SK-N-SH treated with all-trans-retinoic acid at 6 μM for 48 hours (cell line): ENCODE measurements at regions not wholly inside any gene's neighbourhood (a gene's known extent, or its start where the extent isn't known, plus 50 kb on each side); places are given as distances from the start of the nearest gene placed in this dataset.

Experiments used
- ATAC-seq: fragments of 200-7000 bp; cut with Tn5 transposase; 3 replicates; pipeline ENCODE4 v1.9.1; 2020; ENCODE audit warnings: mild to moderate bottlenecking, moderate library complexity
- ARNTL ChIP-seq: fragments of 450-650 bp; formaldehyde crosslinking; IDR thresholded peaks from 2 replicates; pipeline ENCODE4 v1.5.0; 2020; ENCODE audit warnings: low read depth, mild to moderate bottlenecking, moderate library complexity, borderline replicate concordance
- BACH2 ChIP-seq: fragments of 250-450 bp; sonication (Bioruptor Pico); IDR thresholded peaks from 2 replicates; pipeline ENCODE4 v1.9.0; 2021; ENCODE audit warnings: mild to moderate bottlenecking, borderline replicate concordance
- CREB5 ChIP-seq: fragments of 250-450 bp; sonication (Bioruptor Pico); IDR thresholded peaks from 2 replicates; pipeline ENCODE4 v1.5.1; 2020; ENCODE audit warnings: low read depth, mild to moderate bottlenecking, moderate library complexity
- CSDC2 ChIP-seq: fragments of 250-450 bp; sonication (Bioruptor Pico); IDR thresholded peaks from 2 replicates; pipeline ENCODE4 v1.5.0; 2020; ENCODE audit warnings: mild to moderate bottlenecking, moderate library complexity
- ESRRG ChIP-seq: fragments of 250-450 bp; sonication (Bioruptor Pico); IDR thresholded peaks from 2 replicates; pipeline ENCODE4 v1.6.1; 2021; ENCODE audit warnings: mild to moderate bottlenecking
- GLIS3 ChIP-seq: fragments of 250-450 bp; sonication (Bioruptor Pico); IDR thresholded peaks from 2 replicates; pipeline ENCODE4 v1.5.0; 2020; ENCODE audit warnings: mild to moderate bottlenecking, moderate library complexity
- ISL1 ChIP-seq: fragments of 250-450 bp; sonication (Bioruptor Pico); IDR thresholded peaks from 2 replicates; pipeline ENCODE4 v2.1.2; 2022; ENCODE audit warnings: mild to moderate bottlenecking, moderate library complexity
- PATZ1 ChIP-seq: fragments of 250-450 bp; sonication (Bioruptor Pico); IDR thresholded peaks from 2 replicates; pipeline ENCODE4 v1.8.0; 2020; ENCODE audit warnings: mild to moderate bottlenecking, moderate library complexity, borderline replicate concordance
- POU6F1 ChIP-seq: fragments of 250-450 bp; sonication (Bioruptor Pico); IDR thresholded peaks from 2 replicates; pipeline ENCODE4 v1.8.0; 2021; ENCODE audit warnings: low read depth, mild to moderate bottlenecking, moderate library complexity, borderline replicate concordance
- PPARA ChIP-seq: fragments of 250-450 bp; sonication (Bioruptor Pico); IDR thresholded peaks from 2 replicates; pipeline ENCODE4 v1.5.0; 2020; ENCODE audit warnings: mild to moderate bottlenecking, borderline replicate concordance
- RARB ChIP-seq: fragments of 250-450 bp; sonication (Bioruptor Pico); IDR thresholded peaks from 2 replicates; pipeline ENCODE4 v1.8.0; 2021; ENCODE audit warnings: mild to moderate bottlenecking, moderate library complexity
- SNAI2 ChIP-seq: fragments of 250-450 bp; sonication (Bioruptor Pico); IDR thresholded peaks from 2 replicates; pipeline ENCODE4 v1.5.0; 2020; ENCODE audit warnings: mild to moderate bottlenecking, moderate library complexity
- TCF4 ChIP-seq: fragments of 250-450 bp; sonication (Bioruptor Pico); IDR thresholded peaks from 2 replicates; pipeline ENCODE4 v1.8.0; 2021; ENCODE audit warnings: mild to moderate bottlenecking, moderate library complexity, borderline replicate concordance
- TOX ChIP-seq: fragments of 250-450 bp; sonication (Bioruptor Pico); IDR thresholded peaks from 2 replicates; pipeline ENCODE4 v1.8.0; 2021; ENCODE audit warnings: mild to moderate bottlenecking, moderate library complexity, borderline replicate concordance
- TSHZ2 ChIP-seq: fragments of 250-450 bp; sonication (Bioruptor Pico); IDR thresholded peaks from 2 replicates; pipeline ENCODE4 v1.5.0; 2020; ENCODE audit warnings: mild to moderate bottlenecking, moderate library complexity
- ZC3H10 ChIP-seq: fragments of 250-450 bp; sonication (Bioruptor Pico); IDR thresholded peaks from 2 replicates; pipeline ENCODE4 v1.5.1; 2021; ENCODE audit warnings: mild to moderate bottlenecking, moderate library complexity
- ZFP3 ChIP-seq: fragments of 250-450 bp; sonication (Bioruptor Pico); IDR thresholded peaks from 2 replicates; pipeline ENCODE4 v1.5.0; 2020; ENCODE audit warnings: mild to moderate bottlenecking, moderate library complexity
- ZFP30 ChIP-seq: fragments of 450-650 bp; formaldehyde crosslinking; IDR thresholded peaks from 2 replicates; pipeline ENCODE4 v1.5.0; 2022; ENCODE audit warnings: mild to moderate bottlenecking, moderate library complexity
- ZNF565 ChIP-seq: fragments of 450-650 bp; formaldehyde crosslinking; conservative IDR thresholded peaks from 2 replicates; pipeline ENCODE4 v1.5.0; 2020; ENCODE audit warnings: low read depth, mild to moderate bottlenecking, moderate library complexity
- ZNF70 ChIP-seq: fragments of 450-650 bp; formaldehyde crosslinking; IDR thresholded peaks from 2 replicates; pipeline ENCODE4 v1.5.0; 2020; ENCODE audit warnings: mild to moderate bottlenecking, moderate library complexity
- ZNF8 ChIP-seq: fragments of 450-650 bp; formaldehyde crosslinking; IDR thresholded peaks from 2 replicates; pipeline ENCODE4 v1.5.0; 2020; ENCODE audit warnings: mild to moderate bottlenecking, moderate library complexity
- TF ChIP-seq, protein P1 (sequence below): fragments of 250-450 bp; sonication (Bioruptor Pico); IDR thresholded peaks from 2 replicates; pipeline ENCODE4 v1.5.1; 2021; ENCODE audit warnings: mild to moderate bottlenecking, moderate library complexity

- ATAC-seq = no peak
- TF ChIP-seq GLIS3 (CRISPR knock-in tag) (no peak), CREB5 (CRISPR knock-in tag) (no peak), POU6F1 (CRISPR knock-in tag) (no peak), CSDC2 (CRISPR knock-in tag) (no peak), BACH2 (no peak), TOX (CRISPR knock-in tag) (no peak), ZNF565 (no peak), ESRRG (no peak), ZNF70 (CRISPR knock-in tag) (no peak), ZNF8 (no peak), TCF4 (no peak), RARB (CRISPR knock-in tag) (no peak), SNAI2 (no peak), ZFP30 (no peak), TSHZ2 (CRISPR knock-in tag) (no peak), PPARA (no peak), ZFP3 (CRISPR knock-in tag) (no peak), ARNTL (CRISPR knock-in tag) (no peak)
- TF ChIP-seq, protein P1, sequence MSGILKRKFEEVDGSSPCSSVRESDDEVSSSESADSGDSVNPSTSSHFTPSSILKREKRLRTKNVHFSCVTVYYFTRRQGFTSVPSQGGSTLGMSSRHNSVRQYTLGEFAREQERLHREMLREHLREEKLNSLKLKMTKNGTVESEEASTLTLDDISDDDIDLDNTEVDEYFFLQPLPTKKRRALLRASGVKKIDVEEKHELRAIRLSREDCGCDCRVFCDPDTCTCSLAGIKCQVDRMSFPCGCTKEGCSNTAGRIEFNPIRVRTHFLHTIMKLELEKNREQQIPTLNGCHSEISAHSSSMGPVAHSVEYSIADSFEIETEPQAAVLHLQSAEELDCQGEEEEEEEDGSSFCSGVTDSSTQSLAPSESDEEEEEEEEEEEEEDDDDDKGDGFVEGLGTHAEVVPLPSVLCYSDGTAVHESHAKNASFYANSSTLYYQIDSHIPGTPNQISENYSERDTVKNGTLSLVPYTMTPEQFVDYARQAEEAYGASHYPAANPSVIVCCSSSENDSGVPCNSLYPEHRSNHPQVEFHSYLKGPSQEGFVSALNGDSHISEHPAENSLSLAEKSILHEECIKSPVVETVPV = no peak
Measured at GRCh38 chr18:71008257-71008656, 719.4 kb downstream of the SOCS6 start.

- peak; percentile 76 for ATAC-seq
- peak; percentile 60; the same call in 1 of the 2 replicates for TF ChIP-seq ZFP3 (CRISPR knock-in tag)
- TF ChIP-seq ISL1 (CRISPR knock-in tag) = peak; percentile 53
- TF ChIP-seq TOX (CRISPR knock-in tag) = peak; percentile 12; the same call in 1 of the 2 replicates
- TF ChIP-seq POU6F1 (CRISPR knock-in tag) = no peak
Measured at GRCh38 chr18:71001597-71001996, 712.8 kb downstream of the SOCS6 start.

DNA sequence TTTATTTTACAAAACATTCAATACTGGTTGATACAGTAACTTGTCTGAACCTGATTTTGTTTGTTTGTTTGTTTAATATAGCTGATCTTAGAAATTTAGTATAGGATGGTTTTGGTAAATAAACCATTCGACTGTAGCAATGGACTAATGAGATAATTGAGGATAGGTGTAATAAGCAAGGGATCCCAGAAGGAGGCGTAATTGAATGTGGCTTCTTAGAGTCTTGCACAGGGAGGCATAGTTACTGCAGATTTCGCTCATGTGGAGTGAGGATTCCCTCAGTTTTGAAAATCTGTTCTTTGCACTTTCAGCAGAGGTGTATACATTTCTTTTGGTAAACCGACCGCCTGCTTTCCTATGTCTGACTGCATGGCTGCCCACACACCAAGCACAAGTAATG, 709.6 kb downstream of the SOCS6 start:
- ATAC-seq = no peak
- no peak for TF ChIP-seq ESRRG
- TF ChIP-seq ZFP3 (CRISPR knock-in tag) = no peak
- no peak for TF ChIP-seq RARB (CRISPR knock-in tag)
- TF ChIP-seq BACH2 = no peak
- no peak for TF ChIP-seq CREB5 (CRISPR knock-in tag)
- TF ChIP-seq PATZ1 (CRISPR knock-in tag) = no peak
- TF ChIP-seq ZNF70 (CRISPR knock-in tag) = no peak
- no peak for TF ChIP-seq SNAI2
- no peak for TF ChIP-seq ZC3H10
- TF ChIP-seq TSHZ2 (CRISPR knock-in tag) = no peak
- no peak for TF ChIP-seq ZNF565
